GM03348 (cell line): ENCODE measurements at regions not wholly inside any gene's neighbourhood (a gene's known extent, or its start where the extent isn't known, plus 50 kb on each side); places are given as distances from the start of the nearest gene placed in this dataset.

Experiments
- DNase-seq: peaks from one replicate; pipeline ENCODE4 v3.0.0; 2012; ENCODE audit warnings: low spot score

- DNase-seq = no peak
Measured at GRCh38 chr2:74036010-74036409, 51.3 kb downstream of the TET3 start.

GRCh38 chr2:74036450-74037195 is 51.9 kb downstream of the TET3 start:
- no peak for DNase-seq

- DNase-seq = peak; percentile 67
Measured at GRCh38 chr2:74037379-74037860, 52.7 kb downstream of the TET3 start.

GRCh38 chr2:74039611-74040010 is 54.9 kb downstream of the TET3 start:
- DNase-seq = no peak

- DNase-seq = no peak
Measured at GRCh38 chr2:74041182-74041581, 56.5 kb downstream of the TET3 start.

- no peak for DNase-seq
Measured at GRCh38 chr2:74041726-74042125, 57.0 kb downstream of the TET3 start.

GRCh38 chr2:74042606-74043005 is 57.9 kb downstream of the TET3 start:
- no peak for DNase-seq

GRCh38 chr2:74043345-74044329 is 58.9 kb downstream of the TET3 start:
- no peak for DNase-seq

GRCh38 chr2:74044999-74045398 is 60.3 kb downstream of the TET3 start:
- DNase-seq = no peak

GRCh38 chr2:74045454-74045853 is 60.7 kb downstream of the TET3 start:
- no peak for DNase-seq

GRCh38 chr2:74046441-74046840 is 61.7 kb downstream of the TET3 start:
- DNase-seq = no peak

- DNase-seq = no peak
Measured at GRCh38 chr2:74047152-74047551, 62.4 kb downstream of the TET3 start.

GRCh38 chr2:74048147-74048546 is 63.4 kb downstream of the TET3 start:
- no peak for DNase-seq

- no peak for DNase-seq
Measured at GRCh38 chr2:74048843-74049519, 64.3 kb downstream of the TET3 start.

GRCh38 chr2:74050151-74050550 is 65.4 kb downstream of the TET3 start:
- DNase-seq = no peak

GRCh38 chr2:74051504-74051903 is 66.8 kb downstream of the TET3 start:
- no peak for DNase-seq

GRCh38 chr2:74052732-74053710 is 68.3 kb downstream of the TET3 start:
- no peak for DNase-seq

GRCh38 chr2:74053959-74054715 is 69.4 kb downstream of the TET3 start:
- DNase-seq = no peak

GRCh38 chr2:74059137-74059775 is 74.5 kb downstream of the TET3 start:
- no peak for DNase-seq

GRCh38 chr2:74063486-74063885 is 78.8 kb downstream of the TET3 start:
- no peak for DNase-seq
